NCI-H2227 (cell line): ENCODE measurements at regions not wholly inside any gene's neighbourhood (a gene's known extent, or its start where the extent isn't known, plus 50 kb on each side); places are given as distances from the start of the nearest gene placed in this dataset.
A peak's percentile ranks its signal among the peaks of the same experiment; 100 is the strongest.

Experiments
- DNase-seq: peaks from one replicate; lab custom pipeline; 2025; ENCODE audit not compliant: unreplicated experiment; lab: John Stamatoyannopoulos, UW

DNA sequence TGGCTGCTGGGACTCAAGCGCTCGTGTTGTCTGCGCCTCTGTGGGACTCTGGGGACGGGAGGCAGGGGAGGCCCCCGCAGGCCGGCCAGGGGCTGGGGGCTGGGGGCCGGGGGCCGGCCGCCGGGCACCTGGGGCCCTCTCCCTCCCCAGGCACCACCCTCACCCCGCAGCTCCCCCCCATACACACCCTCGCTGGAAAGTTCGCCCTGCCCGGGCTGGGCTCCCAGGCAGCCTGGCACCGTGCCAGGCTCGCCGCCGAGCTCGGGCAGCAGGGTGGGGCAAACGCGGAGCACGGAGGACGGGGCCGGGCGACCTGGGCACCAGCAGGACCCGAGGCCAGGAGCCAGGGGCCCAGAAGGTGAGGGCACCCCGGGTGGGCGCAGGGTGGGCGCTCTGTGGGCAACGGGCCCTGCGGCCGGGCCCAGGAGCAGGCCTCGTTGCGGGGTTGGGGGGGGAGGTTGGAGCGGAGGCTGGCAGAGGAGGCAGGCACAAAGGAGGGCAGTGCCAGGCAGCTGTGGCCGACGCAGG lies 76.7 kb upstream of the WNT7B start:
- peak; percentile 72 for DNase-seq

DNA sequence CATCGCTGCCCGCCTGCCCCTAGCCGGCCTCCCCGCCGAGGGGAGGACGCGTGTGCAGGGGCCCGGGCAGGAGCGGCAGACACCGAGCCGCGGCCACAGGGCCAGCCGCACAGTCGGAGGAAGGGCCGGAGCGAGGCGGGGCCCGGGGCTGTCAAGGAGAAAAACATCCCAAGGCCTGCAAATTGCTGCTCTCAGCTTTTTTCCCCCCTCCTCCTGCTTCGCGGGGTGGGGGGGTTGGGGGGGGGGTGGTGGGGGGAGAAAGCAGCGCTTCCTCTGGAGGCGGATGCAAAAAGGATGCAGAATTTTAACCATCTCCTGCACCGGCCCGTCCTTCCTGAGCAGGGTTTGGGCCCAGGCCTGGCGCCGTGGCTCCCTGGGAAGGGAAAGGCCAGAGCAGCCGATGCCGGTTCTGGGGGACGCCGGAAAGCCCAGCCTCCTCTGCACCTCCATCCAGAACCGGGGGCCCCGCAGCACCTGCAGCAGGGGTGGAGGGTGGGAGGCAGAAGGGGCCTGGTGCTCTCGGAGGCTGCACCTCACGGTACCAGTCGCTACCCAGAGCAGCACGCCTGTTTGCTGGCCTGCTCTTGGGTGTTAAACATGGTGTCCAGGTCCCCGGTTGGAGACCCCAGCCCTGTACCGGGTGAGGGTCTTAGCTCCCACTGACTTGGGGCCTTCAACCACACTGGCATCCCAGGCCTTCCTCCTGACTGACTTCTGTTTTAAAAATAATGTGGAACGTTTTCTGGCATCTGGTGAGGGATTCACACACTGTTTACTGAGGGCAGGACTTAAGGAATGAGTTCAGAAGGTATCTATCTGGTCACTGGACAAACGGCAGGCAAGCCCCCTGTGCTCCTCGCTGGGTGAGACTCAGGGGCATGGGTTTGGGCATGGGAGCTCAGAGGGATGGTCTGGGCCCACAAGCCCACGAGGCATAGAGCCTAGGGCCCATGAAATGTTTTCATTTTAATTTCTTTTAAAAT lies 77.4 kb upstream of the WNT7B start:
- peak; percentile 80 for DNase-seq

DNA sequence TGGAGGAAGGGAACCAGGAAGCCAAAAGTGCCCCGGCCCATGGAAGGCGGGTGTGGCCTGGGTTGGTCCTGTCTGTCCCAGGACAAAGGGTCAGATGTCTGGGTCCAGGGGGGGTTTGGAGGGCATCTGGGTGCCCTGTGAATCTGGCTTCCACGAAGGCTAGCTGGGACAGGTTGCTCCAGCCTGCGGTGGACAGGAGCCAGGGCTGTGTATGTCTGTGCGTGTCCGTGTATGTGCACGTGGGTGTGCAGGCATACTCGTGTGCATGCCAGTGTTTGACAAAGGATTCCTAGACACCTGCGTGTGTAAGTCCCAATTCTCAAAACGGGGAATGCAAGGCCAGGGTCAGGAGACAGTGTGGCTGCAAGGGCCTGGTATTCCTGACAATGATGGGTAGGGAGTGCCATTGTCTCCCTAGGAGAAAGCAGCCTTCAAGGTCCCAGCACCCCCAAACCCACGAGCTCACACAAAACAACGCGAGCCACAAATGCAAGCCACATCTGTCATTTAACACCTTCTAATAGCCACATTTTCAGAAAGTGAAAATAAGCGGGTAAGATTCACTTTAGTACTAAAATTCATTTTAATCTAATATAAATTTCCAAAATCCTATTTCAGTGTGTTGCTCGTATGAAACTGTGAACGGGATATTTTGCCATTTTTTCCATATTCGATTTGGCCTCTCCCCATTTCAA lies 78.4 kb upstream of the WNT7B start:
- DNase-seq: no peak

DNA sequence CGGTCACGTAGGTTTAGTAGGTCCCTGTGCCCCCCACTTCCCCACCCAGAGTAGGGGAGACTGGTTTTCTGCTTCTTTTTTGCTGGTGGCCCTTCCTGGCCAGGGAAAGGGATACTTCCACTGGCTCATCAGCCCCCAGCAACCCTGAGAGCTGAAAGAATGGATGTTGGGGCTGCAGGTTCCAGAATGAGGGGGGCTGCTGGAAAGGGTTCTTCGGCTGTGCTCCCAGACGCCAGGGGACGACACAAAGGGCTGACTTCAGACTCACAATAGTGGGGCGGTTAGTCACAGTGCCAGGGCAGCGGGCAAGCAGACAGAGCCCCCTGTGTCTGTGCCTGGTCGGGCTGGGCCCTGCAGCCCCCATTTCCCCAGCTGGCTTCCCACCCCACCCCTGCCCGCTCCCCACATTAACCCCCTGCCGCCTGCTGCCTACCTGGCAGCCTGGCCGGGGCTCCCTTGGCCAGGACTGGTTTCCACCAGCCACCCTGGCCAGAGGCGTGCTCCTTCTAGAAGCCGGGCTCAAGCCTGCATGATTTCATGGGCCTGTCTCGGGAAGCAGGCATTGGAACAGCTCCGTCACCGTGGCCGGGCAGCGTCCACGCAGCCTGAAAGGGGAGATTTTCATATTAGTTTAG lies 79.1 kb upstream of the WNT7B start:
- DNase-seq: no peak

DNA sequence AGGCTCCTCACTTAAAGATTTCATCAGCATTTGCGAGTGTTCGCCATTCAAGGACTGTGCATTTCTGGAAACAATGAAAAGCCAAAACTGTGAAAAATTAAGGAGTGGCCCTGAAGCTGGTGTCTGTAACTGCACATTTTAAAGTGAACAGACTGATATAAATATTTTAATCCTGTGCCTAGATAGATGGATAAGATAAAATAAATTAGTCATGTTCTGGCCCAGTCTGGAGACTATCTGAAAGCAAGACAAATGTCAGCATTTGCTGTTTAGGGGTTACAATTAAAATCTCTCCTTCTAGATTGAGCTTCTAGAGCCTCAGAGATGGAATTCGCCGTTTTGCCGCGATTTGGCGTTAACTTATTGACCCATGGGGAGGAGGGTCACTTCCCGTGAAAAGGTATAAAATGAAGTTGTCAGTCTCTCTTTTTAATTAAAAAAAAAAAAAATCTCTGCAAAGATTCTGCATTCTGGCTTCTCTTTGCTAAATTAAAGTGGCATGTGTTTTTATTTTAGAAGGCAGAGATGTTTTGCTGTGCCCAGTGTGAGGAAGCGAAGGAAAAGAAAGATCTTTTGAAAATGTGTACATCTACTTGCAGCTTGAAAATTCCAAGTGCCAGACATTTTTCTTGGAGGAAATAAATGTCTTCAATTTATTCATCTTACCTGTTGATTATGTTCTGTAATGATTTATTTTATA lies 79.7 kb upstream of the WNT7B start:
- DNase-seq: no peak

DNA sequence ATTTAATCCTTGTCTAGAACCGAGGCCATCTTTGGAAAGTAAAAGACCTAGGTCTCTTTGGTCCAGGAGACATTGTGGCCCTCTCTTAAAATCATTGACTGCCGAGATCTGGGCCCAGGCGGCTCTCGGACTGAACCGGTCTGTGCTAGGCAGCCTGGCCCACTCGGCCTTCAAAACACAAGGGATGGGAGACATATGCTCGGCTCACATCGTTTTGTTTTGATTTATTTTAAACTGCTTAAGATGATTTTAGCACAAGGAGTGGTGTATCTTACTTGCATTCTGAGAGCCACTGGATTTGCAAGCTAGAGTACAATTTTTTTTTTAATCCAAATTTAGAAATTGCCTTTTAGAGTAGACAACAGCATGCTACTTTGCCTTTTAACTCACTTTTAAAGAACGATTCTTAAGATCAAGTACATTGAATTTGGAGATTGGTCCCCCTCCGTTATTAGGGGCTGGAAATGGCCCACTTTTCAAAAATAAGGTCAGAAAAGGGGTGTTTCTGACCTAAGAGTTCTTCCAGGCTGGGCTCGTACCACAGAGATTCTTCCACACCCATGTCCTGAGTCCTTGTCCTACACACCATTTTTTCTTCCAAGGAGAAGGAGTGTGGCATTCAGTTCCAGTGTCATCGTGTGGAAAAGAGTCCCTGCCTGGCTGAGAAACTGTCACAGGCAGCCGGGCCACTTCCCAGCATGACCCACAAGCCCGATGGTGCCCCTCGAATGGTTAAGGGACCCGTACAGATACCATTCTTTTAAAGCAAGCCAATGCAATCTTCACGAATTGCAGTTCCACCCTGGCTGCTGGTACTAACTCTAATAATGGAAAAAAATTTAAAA lies 80.5 kb upstream of the WNT7B start:
- no peak for DNase-seq

DNA sequence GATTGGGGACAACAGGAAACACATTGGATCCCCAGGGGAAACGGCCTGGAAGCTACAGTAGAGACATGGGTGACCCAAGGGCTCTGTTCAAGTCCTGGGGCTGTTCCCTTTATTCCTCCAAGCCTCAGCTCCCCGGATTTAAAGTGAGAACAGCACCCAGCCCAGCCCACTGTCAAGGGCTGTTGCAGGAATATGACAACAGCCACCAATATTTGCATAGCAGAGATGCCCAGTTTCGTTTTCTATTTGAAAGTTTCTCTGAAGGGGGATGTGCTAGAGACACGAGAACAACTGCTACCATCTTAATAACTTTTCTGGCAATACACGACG lies 81.1 kb upstream of the WNT7B start:
- DNase-seq: no peak

DNA sequence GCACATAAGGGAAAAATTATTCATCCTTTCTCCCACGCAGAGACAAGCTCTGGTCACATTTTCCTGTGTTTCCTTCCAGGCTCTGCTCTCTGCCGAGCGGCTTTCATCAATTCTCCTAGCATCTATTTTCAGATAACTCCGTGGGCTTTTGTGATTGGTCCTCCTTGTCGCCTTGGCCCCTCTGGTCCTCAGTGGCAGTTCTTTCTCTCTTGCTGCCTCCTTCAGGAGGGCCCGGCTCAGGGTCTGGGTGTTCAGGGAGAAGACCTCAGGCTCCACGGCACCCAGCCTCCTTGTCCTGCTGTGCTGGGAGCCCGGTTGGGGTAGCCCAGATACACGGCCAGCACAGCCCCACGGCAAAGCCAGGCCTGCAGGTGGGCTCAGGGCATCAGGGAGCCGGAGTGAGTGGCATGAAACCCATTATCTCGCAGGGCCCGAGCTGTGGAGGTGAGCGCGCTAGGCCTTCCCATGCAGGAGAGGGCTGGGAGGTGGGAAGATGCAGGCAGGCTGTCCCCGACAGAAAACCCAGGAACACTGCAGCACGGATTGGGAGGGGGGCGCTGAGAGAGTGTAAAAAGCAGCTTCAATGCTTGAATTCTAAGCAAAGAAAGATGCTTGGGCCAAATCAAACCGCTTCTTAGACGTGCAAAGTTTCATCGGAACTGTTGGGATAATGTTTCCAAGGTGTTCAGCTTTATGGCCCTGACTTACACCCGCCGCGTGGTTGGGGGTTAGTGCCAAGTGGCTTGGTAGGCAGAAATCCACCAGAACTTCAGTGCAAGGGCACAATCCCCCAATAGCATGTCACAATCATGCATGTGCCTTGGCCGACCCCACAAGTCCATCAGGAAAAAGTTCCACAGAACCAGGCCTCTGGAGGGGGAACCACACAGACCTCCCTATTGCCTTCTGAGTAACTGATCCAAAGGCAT lies 81.9 kb upstream of the WNT7B start:
- DNase-seq: no peak

DNA sequence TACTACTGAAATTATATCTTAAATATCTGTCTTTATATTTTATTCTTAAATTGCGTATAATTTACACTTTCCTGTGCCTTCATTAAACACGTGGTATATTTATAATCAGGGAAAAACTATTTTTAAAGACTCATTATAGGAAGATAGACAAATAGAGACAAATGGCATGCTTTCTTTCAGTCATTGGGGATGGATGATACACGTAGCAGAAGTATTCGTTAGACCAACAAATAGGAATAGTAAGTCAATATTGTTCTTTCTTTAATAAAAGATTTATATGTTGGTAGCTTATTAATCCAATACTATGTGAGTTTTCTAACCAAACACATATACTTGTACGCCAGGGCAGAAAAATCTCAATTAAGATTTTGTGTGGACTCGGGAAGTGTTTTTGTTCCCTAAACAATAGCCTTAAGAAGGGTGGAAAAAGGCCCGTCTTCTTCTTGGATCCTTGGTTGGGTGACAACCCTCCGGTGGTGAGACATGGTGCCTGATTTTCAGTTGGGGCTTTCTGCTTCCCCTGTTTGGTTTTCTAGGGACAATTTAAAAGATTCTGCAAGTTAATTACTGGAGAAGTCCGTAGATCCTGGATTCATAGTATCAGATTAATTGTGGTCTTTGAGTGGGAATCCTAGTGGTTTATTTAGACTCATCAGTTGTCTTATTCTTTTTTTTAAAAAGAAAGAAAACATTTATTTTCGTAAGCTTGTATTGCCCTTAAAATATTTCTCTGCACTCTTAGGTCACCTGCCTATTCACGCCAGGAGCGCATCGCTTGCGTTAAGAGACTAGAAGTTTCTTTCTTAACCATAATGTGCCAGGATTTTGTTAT lies 83.5 kb upstream of the WNT7B start:
- no peak for DNase-seq

DNA sequence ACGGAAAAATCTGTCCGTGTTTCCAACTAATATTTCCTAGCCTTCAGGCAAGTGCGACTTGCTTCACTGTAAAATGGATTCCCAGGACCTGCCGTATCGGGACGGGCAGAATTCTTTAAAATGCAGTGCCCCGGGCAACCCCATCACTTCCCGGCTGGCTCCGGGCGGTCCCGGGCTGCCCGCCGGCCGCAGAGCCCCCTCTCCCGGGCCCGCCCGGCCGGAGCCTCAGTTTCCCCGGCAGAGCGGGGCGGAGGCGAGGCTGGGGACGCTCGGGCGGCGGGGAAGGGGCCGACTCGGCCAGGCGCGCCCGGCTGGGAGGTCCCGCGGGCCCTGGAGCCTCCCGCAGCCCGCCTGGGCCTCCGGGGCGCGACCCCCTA lies 84.2 kb upstream of the WNT7B start:
- DNase-seq: no peak

DNA sequence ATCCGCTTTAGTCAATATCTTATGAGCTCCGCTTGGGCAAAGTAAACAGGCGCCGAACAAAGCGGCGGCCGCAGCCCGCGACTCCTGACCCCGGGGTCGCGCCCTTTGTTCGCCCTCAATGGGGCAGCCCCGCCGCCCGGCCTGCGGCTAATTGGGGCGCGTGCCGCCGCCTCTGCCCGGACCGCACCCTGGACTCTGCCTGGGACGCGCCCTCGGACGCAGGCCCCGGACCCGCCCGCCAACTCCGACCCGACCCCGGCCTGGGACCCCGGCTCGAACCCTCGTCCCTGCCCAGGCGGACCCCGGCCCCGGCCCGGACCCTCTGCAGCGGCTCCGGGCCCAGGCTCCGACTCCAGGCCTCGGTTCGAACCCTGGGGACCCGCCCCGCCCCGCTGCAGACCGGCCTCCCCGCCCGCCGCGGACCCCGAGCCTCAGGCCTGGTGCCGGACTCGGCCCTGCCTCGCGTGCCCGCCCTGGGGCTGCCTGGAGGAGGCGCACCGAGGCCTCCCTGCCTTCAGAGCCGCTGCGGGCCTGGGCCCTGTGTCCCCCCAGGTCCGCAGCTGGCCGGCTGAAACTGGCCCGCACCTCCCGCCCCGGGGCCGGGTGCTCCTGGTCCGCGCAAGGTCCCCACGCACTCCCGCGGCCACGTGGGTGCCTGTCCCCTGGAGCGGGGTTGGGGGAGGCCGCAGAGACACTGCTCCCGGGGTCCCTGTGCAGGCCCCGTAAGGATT lies 84.7 kb upstream of the WNT7B start:
- DNase-seq: no peak

DNA sequence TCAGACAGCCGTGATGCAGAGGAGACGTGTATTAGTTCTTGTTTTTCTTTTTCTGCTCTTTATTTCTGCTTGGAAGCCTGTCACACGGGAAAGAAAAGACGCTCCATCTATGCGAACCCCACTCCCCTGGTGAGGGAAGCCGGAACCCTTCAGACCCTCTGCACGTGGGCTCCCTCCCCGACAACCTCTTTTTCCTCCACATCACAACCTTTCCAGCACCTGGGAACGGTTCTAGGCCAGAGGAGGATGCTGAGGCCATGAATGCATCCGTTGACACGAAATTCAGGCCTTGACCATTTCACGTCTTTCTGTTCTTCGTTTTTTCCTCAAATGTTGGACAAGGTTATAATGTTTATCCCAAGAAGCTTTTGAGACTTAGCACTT lies 85.3 kb upstream of the WNT7B start:
- DNase-seq: no peak

DNA sequence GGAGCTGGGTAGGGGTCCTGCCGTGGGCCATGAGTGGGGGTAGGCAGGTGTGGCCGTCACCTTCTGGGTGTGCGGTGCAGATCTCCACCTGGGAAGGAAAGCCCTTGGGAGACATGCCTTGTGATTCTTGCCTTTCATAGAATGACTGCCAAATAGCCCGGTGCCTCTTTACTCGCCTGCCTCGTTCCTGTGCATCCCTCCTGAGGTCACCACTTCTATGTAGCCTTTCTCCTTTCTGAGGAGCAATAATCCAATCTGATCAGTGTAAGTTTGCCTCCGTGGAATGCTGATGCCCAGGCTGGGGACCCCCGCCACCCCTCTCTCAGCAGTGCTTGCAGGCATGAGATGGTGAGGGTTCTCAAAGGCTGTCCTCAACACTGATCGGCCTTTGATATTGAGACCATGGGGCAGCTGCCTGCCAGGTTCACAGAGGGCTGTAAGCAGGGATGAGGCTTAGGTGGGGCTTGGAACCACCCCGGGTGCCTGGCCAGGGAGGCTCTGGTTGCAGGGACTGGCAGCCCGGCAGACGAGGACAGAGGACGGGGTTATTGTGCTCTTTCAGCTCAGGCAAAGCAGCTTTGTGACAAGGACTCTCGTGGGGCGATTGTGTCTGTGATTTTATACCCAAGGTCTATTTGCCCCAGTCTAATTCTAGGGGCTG lies 86.1 kb upstream of the WNT7B start:
- no peak for DNase-seq

DNA sequence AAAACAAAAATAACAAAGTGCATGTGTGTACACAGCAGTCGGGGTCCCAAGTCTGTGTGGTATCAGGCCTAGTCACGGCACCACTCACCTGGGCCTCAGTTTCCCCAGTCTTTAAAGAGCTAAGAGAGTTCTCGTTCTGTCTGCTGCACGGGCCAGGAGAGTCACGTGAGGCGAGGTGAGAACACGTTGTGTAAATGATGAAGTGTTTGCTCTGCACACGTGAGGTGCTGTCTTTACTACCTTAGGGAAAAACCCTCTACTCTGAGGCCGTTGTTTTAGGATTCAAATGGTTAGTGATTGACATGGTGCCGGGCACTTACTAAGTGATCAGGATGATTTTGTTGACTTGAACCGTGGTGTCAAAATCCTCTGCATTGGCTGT lies 86.5 kb upstream of the PPARA start:
- no peak for DNase-seq

DNA sequence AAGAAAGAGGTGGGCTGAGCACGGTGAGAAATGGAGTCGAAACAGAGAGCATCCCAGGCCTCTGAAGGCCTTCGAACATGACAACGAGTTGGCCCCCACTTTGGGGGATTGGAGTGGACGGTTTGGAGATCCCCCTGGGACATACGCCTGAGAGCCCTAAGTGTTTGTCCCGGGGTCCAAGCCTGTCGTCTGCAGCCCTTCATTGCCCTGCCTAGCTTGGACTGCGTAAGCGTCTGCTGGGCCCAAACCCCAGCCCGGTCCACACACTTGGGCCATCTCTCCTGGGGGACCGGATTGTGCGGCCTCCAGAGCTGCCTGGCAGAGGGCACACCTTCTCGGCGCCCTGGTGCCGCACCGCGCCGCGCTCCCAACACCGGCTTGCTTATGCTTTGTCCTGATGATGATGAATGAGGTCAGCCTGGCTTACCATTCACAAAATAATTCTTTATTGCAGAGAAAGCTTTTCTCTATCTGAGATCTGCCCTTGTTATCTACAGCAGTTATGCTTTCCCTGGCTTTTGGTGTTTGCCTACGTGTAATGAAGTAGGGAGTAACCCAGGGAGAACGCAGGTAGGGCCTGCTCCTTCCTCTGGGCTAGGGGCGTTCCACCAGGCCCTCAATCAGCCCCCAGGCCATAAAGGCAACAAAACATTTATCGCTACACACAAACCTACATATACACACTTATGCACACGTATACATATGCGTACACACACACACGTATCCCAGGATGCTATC lies 85.9 kb upstream of the PPARA start:
- DNase-seq: no peak

DNA sequence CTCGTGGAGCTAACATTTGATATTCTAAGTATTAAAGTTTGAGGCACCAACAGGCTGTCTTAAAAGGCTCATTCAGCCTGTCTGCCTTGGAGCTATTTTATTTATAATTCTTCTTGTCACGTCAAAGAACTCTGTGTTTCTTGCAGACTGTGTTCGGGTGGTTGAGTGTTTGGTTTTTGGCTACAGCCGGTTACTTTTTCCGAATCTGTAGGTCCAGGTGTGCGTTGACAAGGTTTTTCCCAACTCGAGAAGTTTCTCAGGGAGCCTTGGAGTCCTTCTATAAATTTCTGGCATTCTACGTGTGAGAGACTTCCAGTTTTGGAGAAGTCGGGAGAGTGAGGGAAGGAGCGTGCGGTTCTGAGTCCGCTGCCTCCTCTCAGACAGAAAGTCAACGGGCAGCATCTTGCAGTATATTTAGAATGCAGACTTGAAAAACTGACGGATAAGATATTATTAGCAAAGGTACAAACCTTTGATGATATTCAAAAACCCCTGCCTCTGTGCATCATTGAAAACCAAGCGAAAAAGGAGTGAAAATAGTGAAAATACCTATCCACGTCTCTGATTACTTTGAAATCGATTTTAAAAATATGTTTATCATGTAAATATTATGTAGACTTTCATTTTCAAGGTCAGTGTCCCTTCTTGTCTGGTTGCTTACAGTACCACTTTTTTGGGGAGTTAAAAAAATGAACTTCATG lies 85.2 kb upstream of the PPARA start:
- no peak for DNase-seq
